ENCODE measurements at regions not wholly inside any gene's neighbourhood (a gene's known extent, or its start where the extent isn't known, plus 50 kb on each side); places are given as distances from the start of the nearest gene placed in this dataset.

DNA sequence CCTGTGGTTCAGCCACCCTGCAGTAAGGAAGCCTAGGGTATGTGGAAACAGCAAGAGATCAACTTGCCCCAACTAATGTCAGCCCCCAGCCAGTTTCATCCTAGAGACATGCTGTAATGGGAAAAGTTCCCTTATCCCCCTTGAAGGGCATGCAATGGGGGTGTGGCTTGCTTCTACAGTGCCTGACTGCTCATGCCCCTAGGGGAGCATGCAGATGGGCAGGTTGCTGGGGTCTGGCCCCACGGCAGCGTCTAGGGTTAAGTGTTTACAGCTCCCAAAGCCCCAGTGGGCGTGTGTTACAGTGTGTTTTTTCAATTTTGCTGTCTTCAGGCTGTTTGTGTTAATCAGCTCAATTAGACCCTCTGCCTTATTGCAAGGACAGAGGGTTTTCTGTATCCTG lies 1105.9 kb downstream of the AMY1C start:
- BruUV-seq (replicated peaks): no TSS peak
- CTCF ChIA-PET: no interaction called here
- no peak for DNase-seq (ENCODE audit: low spot score)
- Histone ChIP-seq H3K36me3 (ENCODE audit: insufficient read depth, low read length, poor library complexity, severe bottlenecking) (no peaks in the 10 kb centered on the region), H3K4me3 (ENCODE audit: low read depth, low read length, poor library complexity, severe bottlenecking) (no peak overlapping the region), H3K9me3 (ENCODE audit: low read depth, low read length, poor library complexity, severe bottlenecking) (no peaks in the 10 kb centered on the region), H3K27me3 (replicated peaks; ENCODE audit: insufficient read depth, low read depth, low read length, poor library complexity) (no peaks in the 10 kb centered on the region), H3K4me1 (ENCODE audit: insufficient read depth, low read length, poor library complexity, severe bottlenecking) (no peaks in the 10 kb centered on the region), H3K27ac (ENCODE audit: low read depth, low read length, poor library complexity, severe bottlenecking) (no peak overlapping the region)
- TF ChIP-seq CTCF (conservative IDR thresholded peaks at IDR 0.05; ENCODE audit: low read depth, low read length) (no peak), EZH2 (IDR thresholded peaks at IDR 0.05; ENCODE audit: borderline replicate concordance, low read depth, low read length, poor library complexity, severe bottlenecking) (no peak)
- intact Hi-C loops (cut with micrococcal nuclease; ENCODE audit: unreplicated experiment): no loop called here
- POLR2A ChIA-PET (ENCODE audit: low non-redundant PET): no interaction called here

- Histone ChIP-seq H3K27me3 (replicated peaks; ENCODE audit: insufficient read depth, low read depth, low read length, poor library complexity) (no peaks in the 10 kb centered on the region), H3K36me3 (ENCODE audit: insufficient read depth, low read length, poor library complexity, severe bottlenecking) (no peaks in the 10 kb centered on the region), H3K27ac (ENCODE audit: low read depth, low read length, poor library complexity, severe bottlenecking) (no peak overlapping the region), H3K9me3 (ENCODE audit: low read depth, low read length, poor library complexity, severe bottlenecking) (no peaks in the 10 kb centered on the region), H3K4me1 (ENCODE audit: insufficient read depth, low read length, poor library complexity, severe bottlenecking) (no peaks in the 10 kb centered on the region), H3K4me3 (ENCODE audit: low read depth, low read length, poor library complexity, severe bottlenecking) (no peak overlapping the region)
- POLR2A ChIA-PET (ENCODE audit: low non-redundant PET): no interaction called here
- CTCF ChIA-PET: no interaction called here
- no TSS peak for BruUV-seq (replicated peaks)
- TF ChIP-seq CTCF (conservative IDR thresholded peaks at IDR 0.05; ENCODE audit: low read depth, low read length) (no peak), EZH2 (IDR thresholded peaks at IDR 0.05; ENCODE audit: borderline replicate concordance, low read depth, low read length, poor library complexity, severe bottlenecking) (no peak)
- no peak for DNase-seq (ENCODE audit: low spot score)
- intact Hi-C loops (cut with micrococcal nuclease; ENCODE audit: unreplicated experiment): no loop called here
Observed at GRCh38 chr1:104856091-104856490, 1106.4 kb downstream of the AMY1C start.

DNA sequence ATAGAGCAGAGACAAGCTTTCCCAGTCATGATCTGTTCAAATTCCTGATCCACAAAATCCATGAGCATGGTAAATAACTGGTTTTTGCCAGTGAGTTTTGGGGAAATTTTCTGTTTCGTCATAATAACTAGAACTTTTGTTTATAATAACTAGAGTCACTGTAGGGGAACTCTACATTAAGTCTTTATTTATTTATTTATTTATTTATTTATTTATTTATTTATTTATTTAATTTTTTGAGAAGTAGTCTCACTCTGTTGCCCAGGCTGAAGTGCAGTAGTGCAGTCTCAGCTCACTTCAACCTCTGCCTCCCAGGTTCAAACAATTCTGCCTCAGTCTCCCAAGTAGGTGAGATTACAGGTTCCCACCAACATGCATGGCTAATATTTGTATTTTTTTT lies 1106.8 kb downstream of the AMY1C start:
- POLR2A ChIA-PET (ENCODE audit: low non-redundant PET): no interaction called here
- H3K27ac ChIP-seq (ENCODE audit: low read depth, low read length, poor library complexity, severe bottlenecking): no peak overlapping the region
- intact Hi-C loops (cut with micrococcal nuclease; ENCODE audit: unreplicated experiment): no loop called here
- no peaks in the 10 kb centered on the region for H3K36me3 ChIP-seq (ENCODE audit: insufficient read depth, low read length, poor library complexity, severe bottlenecking)
- TF ChIP-seq CTCF (conservative IDR thresholded peaks at IDR 0.05; ENCODE audit: low read depth, low read length) (no peak), EZH2 (IDR thresholded peaks at IDR 0.05; ENCODE audit: borderline replicate concordance, low read depth, low read length, poor library complexity, severe bottlenecking) (no peak)
- CTCF ChIA-PET: no interaction called here
- H3K4me3 ChIP-seq (ENCODE audit: low read depth, low read length, poor library complexity, severe bottlenecking): no peak overlapping the region
- H3K4me1 ChIP-seq (ENCODE audit: insufficient read depth, low read length, poor library complexity, severe bottlenecking): no peaks in the 10 kb centered on the region
- H3K27me3 ChIP-seq (replicated peaks; ENCODE audit: insufficient read depth, low read depth, low read length, poor library complexity): no peaks in the 10 kb centered on the region
- no peaks in the 10 kb centered on the region for H3K9me3 ChIP-seq (ENCODE audit: low read depth, low read length, poor library complexity, severe bottlenecking)
- DNase-seq (ENCODE audit: low spot score): no peak
- no TSS peak for BruUV-seq (replicated peaks)

Measured in A673 (cell line).